ENCODE measurements at regions not wholly inside any gene's neighbourhood (a gene's known extent, or its start where the extent isn't known, plus 50 kb on each side); places are given as distances from the start of the nearest gene placed in this dataset.

GRCh38 chr7:24368161-24368560 is 84.2 kb downstream of the NPY start:
- TF ChIP-seq POLR2A (IDR thresholded peaks at IDR 0.05) (no peak), CTCF (IDR thresholded peaks at IDR 0.05) (no peak)
